Keratinocyte (primary cell): ENCODE measurements at regions not wholly inside any gene's neighbourhood (a gene's known extent, or its start where the extent isn't known, plus 50 kb on each side); places are given as distances from the start of the nearest gene placed in this dataset.

ENCODE experiments used
- DNase-seq: peaks from one replicate; pipeline ENCODE4 v3.0.0-alpha.2; 2011; ENCODE audit warnings: low read depth, missing footprints, low spot score
- FAIRE-seq: peaks from 2 replicates; lab custom pipeline; 2011; peaks lifted over from hg19 to GRCh38; lab: Jason Lieb, UNC
- H2AFZ ChIP-seq: 2 replicates; pipeline ENCODE4 v1.6.0; 2012; ENCODE audit warnings: low read length, control low read depth, inconsistent platforms; ENCODE audit not compliant: control insufficient read depth
- H3K27ac ChIP-seq: 2 replicates; pipeline ENCODE4 v1.5.1; 2011; ENCODE audit warnings: low read length; ENCODE audit not compliant: control insufficient read depth, insufficient read depth
- H3K27me3 ChIP-seq: 3 replicates; pipeline ENCODE4 v1.6.0; 2011; ENCODE audit warnings: low read length; ENCODE audit not compliant: control insufficient read depth, insufficient read depth; ENCODE audit errors: extremely low read depth
- H3K36me3 ChIP-seq, 2 experiments: 2 replicates in 1 of 2; 3 replicates in 1 of 2; pipeline ENCODE4 v1.5.1; 2011; ENCODE audit warnings: low read length in 2 of 2, mild to moderate bottlenecking in 1 of 2; ENCODE audit not compliant: control insufficient read depth in 2 of 2, insufficient read depth in 2 of 2; ENCODE audit errors: extremely low read depth in 1 of 2
- H3K4me1 ChIP-seq: 3 replicates; pipeline ENCODE4 v1.5.1; 2011; ENCODE audit warnings: low read length; ENCODE audit not compliant: control insufficient read depth, insufficient read depth; ENCODE audit errors: extremely low read depth
- H3K4me2 ChIP-seq: 3 replicates; pipeline ENCODE4 v1.6.0; 2011; ENCODE audit warnings: low read depth, low read length; ENCODE audit not compliant: control insufficient read depth, insufficient read depth; ENCODE audit errors: extremely low read depth
- H3K4me3 ChIP-seq, 3 experiments: fragments of 200-600 bp in 1 of 3; sonication (generic) in 1 of 3; 2 replicates in 2 of 3; 3 replicates in 1 of 3; pipeline ENCODE4 v1.5.1; 2011 to 2016; ENCODE audit warnings: low read length in 3 of 3, mild to moderate bottlenecking in 3 of 3, control low read depth in 2 of 3, inconsistent platforms in 1 of 3, low read depth in 1 of 3, mixed read lengths in 1 of 3, mixed run types in 1 of 3, moderate library complexity in 1 of 3; ENCODE audit not compliant: control insufficient read depth in 2 of 3, insufficient read depth in 2 of 3; ENCODE audit errors: extremely low read depth in 1 of 3
- H3K79me2 ChIP-seq: 2 replicates; pipeline ENCODE4 v1.6.0; 2012; ENCODE audit warnings: low read length; ENCODE audit not compliant: control insufficient read depth, insufficient read depth
- H3K9ac ChIP-seq: 3 replicates; pipeline ENCODE4 v1.6.0; 2011; ENCODE audit warnings: low read length; ENCODE audit not compliant: control insufficient read depth, insufficient read depth; ENCODE audit errors: extremely low read depth
- H3K9me1 ChIP-seq: 3 replicates; pipeline ENCODE4 v1.6.0; 2011; ENCODE audit warnings: low read length; ENCODE audit not compliant: control insufficient read depth, insufficient read depth; ENCODE audit errors: extremely low read depth
- H3K9me3 ChIP-seq: 2 replicates; pipeline ENCODE4 v1.5.1; 2012; ENCODE audit warnings: low read depth, low read length; ENCODE audit not compliant: control insufficient read depth
- H4K20me1 ChIP-seq: 3 replicates; pipeline ENCODE4 v1.6.0; 2011; ENCODE audit warnings: low read length; ENCODE audit not compliant: control insufficient read depth, insufficient read depth; ENCODE audit errors: extremely low read depth
- EZH2 ChIP-seq: IDR thresholded peaks from one replicate; pipeline ENCODE4 v1.6.1; 2012; ENCODE audit warnings: inconsistent platforms, mild to moderate bottlenecking, low read length, moderate library complexity
- dilution Hi-C: fragments of 300-500 bp; cut with MboI; formaldehyde crosslinking; loops from one replicate; pipeline ENCODE4 v1.7.0; 2020; ENCODE audit warnings: low sequenced_read_pairs; ENCODE audit not compliant: extremely low pct_ligation_motif_present
- TF ChIP-seq, protein P1 (sequence below), 3 experiments: IDR thresholded peaks in 1 of 3; conservative IDR thresholded peaks in 1 of 3; optimal IDR thresholded peaks in 1 of 3; 2 replicates in 2 of 3; 3 replicates in 1 of 3; pipeline versions ENCODE3 to v1.5.1; 2011; ENCODE audit warnings: low read length in 3 of 3, mild to moderate bottlenecking in 3 of 3, moderate library complexity in 2 of 3, control low read depth in 1 of 3, inconsistent platforms in 1 of 3; ENCODE audit not compliant: insufficient read depth in 2 of 3; ENCODE audit errors: extremely low read depth in 1 of 3

DNA sequence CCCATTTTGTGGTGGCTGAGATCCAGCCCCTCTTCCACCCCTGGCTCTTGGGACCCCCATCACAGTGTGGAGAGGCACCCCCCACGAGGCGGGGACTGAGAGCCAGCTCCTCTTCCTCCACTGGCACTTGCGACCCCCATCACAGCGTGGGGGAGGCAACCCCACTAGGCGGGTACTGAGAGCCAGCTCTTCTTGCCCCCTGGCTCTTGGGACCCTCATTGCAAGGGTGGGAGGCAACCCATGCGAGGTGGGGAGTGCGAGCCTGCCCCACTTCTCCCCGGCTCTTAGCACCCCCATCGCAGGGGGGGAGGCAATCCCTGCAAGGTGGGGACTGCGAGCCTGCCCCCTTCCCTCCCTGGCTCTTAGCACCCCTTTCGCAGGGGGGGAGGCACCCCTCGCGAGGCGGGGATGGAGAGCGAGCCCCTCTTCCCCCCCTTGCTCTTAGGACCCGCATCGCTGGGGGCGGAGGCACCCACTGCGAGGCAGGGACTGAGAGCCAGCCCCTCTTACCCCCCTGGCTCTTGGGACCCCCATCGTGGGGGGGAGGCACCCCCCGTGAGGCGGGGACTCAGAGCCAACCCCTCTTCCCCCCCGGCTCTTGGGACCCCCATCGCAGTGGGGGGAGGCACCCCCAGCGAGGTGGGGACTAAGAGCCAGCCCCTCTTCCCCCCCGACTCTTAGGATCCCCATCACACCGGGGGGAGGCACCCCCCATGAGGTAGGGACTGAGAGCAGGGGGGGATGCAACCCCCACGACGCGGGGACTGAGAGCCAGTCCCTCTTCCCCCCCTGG, 364.6 kb upstream of the SPRY2 start:
- no peak overlapping the region for H3K9ac ChIP-seq
- no peak overlapping the region for H3K27ac ChIP-seq
- FAIRE-seq (no peak), DNase-seq (no peak)
- no peaks in the 10 kb centered on the region for H3K36me3 ChIP-seq
- no peaks in the 10 kb centered on the region for H3K79me2 ChIP-seq
- H3K9me3 ChIP-seq = no peaks in the 10 kb centered on the region
- H4K20me1 ChIP-seq = no peaks in the 10 kb centered on the region
- dilution Hi-C loops = no loop called here
- H3K27me3 ChIP-seq = no peaks in the 10 kb centered on the region
- H2AFZ ChIP-seq = no peak overlapping the region
- H3K4me3 ChIP-seq = no peak overlapping the region
- no peaks in the 10 kb centered on the region for H3K4me1 ChIP-seq
- TF ChIP-seq, protein P1, sequence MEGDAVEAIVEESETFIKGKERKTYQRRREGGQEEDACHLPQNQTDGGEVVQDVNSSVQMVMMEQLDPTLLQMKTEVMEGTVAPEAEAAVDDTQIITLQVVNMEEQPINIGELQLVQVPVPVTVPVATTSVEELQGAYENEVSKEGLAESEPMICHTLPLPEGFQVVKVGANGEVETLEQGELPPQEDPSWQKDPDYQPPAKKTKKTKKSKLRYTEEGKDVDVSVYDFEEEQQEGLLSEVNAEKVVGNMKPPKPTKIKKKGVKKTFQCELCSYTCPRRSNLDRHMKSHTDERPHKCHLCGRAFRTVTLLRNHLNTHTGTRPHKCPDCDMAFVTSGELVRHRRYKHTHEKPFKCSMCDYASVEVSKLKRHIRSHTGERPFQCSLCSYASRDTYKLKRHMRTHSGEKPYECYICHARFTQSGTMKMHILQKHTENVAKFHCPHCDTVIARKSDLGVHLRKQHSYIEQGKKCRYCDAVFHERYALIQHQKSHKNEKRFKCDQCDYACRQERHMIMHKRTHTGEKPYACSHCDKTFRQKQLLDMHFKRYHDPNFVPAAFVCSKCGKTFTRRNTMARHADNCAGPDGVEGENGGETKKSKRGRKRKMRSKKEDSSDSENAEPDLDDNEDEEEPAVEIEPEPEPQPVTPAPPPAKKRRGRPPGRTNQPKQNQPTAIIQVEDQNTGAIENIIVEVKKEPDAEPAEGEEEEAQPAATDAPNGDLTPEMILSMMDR (optimal IDR thresholded peaks at IDR 0.05 in 1 of 3, IDR thresholded peaks at IDR 0.05 in 1 of 3, conservative IDR thresholded peaks at IDR 0.05 in 1 of 3; ENCODE audit: extremely low read depth in 1 of 3, insufficient read depth in 2 of 3, low read length in 3 of 3) = no peak
- TF ChIP-seq EZH2 = no peak
- H3K9me1 ChIP-seq = no peaks in the 10 kb centered on the region
- H3K4me2 ChIP-seq = no peak overlapping the region

GRCh38 chr13:80704369-80704768, 363.4 kb upstream of the SPRY2 start:
- no peak for FAIRE-seq
- Histone ChIP-seq H3K27ac (no peak overlapping the region), H3K4me3 (no peak overlapping the region), H3K9ac (no peak overlapping the region), H3K4me2 (no peak overlapping the region), H3K79me2 (no peaks in the 10 kb centered on the region), H3K36me3 (no peaks in the 10 kb centered on the region), H3K9me1 (no peaks in the 10 kb centered on the region), H3K4me1 (no peaks in the 10 kb centered on the region), H2AFZ (no peak overlapping the region), H3K27me3 (no peaks in the 10 kb centered on the region), H4K20me1 (no peaks in the 10 kb centered on the region), H3K9me3 (no peaks in the 10 kb centered on the region)
- no peak for TF ChIP-seq EZH2
- TF ChIP-seq, protein P1 (optimal IDR thresholded peaks at IDR 0.05 in 1 of 3, IDR thresholded peaks at IDR 0.05 in 1 of 3, conservative IDR thresholded peaks at IDR 0.05 in 1 of 3; ENCODE audit: extremely low read depth in 1 of 3, insufficient read depth in 2 of 3, low read length in 3 of 3) = no peak
- dilution Hi-C loops = no loop called here
- no peak for DNase-seq
